ENCODE measurements at regions not wholly inside any gene's neighbourhood (a gene's known extent, or its start where the extent isn't known, plus 50 kb on each side); places are given as distances from the start of the nearest gene placed in this dataset.

DNA sequence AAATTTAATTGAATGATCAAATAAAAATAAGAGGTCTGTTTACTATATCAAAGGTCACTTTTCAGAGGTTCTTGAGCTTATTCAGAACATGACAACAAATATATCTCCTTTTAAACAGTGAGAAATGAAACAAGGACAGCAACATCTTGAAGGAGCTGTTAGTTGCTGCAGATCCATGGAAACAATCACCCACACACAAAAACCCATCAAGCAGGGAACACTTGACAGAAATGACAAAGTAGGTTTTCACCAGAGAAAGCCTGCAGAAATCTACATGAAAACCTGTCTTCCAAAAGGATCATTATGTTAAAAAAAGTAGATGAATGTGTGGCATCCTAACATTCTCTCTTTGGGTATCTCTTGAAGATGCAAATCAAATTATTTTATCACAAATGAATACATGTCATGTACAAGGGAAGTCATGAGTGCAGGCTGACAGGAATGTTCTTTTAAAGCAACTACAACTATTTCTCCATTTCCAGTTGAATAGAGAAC lies 203.0 kb downstream of the GRIA2 start:
- DNase-seq = no peak
- Histone ChIP-seq H3K9me3 (no peaks in the 10 kb centered on the region), H3K36me3 (ENCODE audit: low read depth, missing control alignments) (no peaks in the 10 kb centered on the region), H3K4me3 (no peak overlapping the region), H3K4me1 (no peaks in the 10 kb centered on the region), H3K27me3 (no peaks in the 10 kb centered on the region), H3K27ac (no peak overlapping the region)
- TF ChIP-seq CTCF (IDR thresholded peaks at IDR 0.05) (no peak), POLR2A (IDR thresholded peaks at IDR 0.05) (no peak)
- intact Hi-C loops (cut with DNase I; ENCODE audit: low total_unique reads) = no loop called here

DNA sequence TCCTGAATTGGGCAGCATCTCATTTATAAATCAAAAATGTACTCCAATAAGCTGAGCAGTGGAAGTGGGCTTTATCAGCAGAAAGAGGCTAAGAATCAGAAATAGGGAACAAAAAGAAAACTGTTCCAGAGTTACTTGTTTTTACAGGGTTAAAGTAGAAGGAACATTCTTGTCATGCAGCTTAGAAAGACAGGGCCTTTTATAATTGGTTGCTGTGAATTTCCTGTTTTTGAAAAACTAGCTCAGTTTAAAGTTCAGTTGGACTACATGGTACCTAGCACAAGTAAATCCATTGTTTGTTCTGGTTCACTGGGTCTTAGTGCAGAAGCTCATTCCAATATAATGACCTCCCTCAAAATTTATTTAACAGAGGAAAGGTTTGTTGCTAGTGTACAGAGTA lies 200.8 kb downstream of the GRIA2 start:
- intact Hi-C loops (cut with DNase I; ENCODE audit: low total_unique reads) = no loop called here
- Histone ChIP-seq H3K27ac (no peak overlapping the region), H3K27me3 (no peaks in the 10 kb centered on the region), H3K9me3 (no peaks in the 10 kb centered on the region), H3K4me1 (no peaks in the 10 kb centered on the region), H3K4me3 (no peak overlapping the region), H3K36me3 (ENCODE audit: low read depth, missing control alignments) (no peaks in the 10 kb centered on the region)
- DNase-seq = no peak
- TF ChIP-seq POLR2A (IDR thresholded peaks at IDR 0.05) (no peak), CTCF (IDR thresholded peaks at IDR 0.05) (no peak)

Small RNAs in the stretch of these regions (small RNA-seq; reads per million reads assigned to genes)
- gene RF00019 = 0 reads per million in 2 donors

Measured in testis (tissue), 2 donors.